GM23338 (cell line): ENCODE measurements at regions not wholly inside any gene's neighbourhood (a gene's known extent, or its start where the extent isn't known, plus 50 kb on each side); places are given as distances from the start of the nearest gene placed in this dataset.

Experiments
- EZH2 ChIP-seq: fragments of 200-600 bp; sonication (generic); IDR thresholded peaks from one replicate; pipeline ENCODE4 v1.8.0; 2017; ENCODE audit warnings: antibody characterized with exemption, mild to moderate bottlenecking, low read depth; ENCODE audit not compliant: unreplicated experiment
- EZH2phosphoT487 ChIP-seq: fragments of 200-600 bp; sonication (generic); IDR thresholded peaks from one replicate; pipeline ENCODE4 v1.8.1; 2018; ENCODE audit warnings: antibody characterized with exemption; ENCODE audit not compliant: unreplicated experiment
- JUNB ChIP-seq: IDR thresholded peaks from one replicate; pipeline ENCODE4 v1.6.1; 2016; ENCODE audit warnings: antibody characterized with exemption; ENCODE audit not compliant: unreplicated experiment
- NANOG ChIP-seq: IDR thresholded peaks from 2 replicates; pipeline ENCODE4 v1.6.1; 2016; ENCODE audit warnings: antibody characterized with exemption, borderline replicate concordance
- POLR2AphosphoS5 ChIP-seq: IDR thresholded peaks from 2 replicates; pipeline ENCODE4 v1.6.1; 2016; ENCODE audit warnings: antibody characterized with exemption, low read depth
- ZNF331 ChIP-seq: fragments of 250-450 bp; sonication (Bioruptor Pico); IDR thresholded peaks from 2 replicates; pipeline ENCODE4 v1.5.0; 2020; ENCODE audit warnings: low read depth, mild to moderate bottlenecking, moderate library complexity
- ZNF462 ChIP-seq: fragments of 250-450 bp; sonication (Bioruptor Pico); IDR thresholded peaks from 2 replicates; pipeline ENCODE4 v1.5.0; 2020; ENCODE audit warnings: mild to moderate bottlenecking, moderate library complexity
- TF ChIP-seq, protein P1 (sequence below): IDR thresholded peaks from one replicate; pipeline ENCODE4 v1.6.1; 2018; ENCODE audit warnings: antibody characterized with exemption; ENCODE audit not compliant: unreplicated experiment
- TF ChIP-seq, protein P2 (sequence below): IDR thresholded peaks from 2 replicates; pipeline ENCODE4 v1.6.1; 2016; ENCODE audit warnings: antibody characterized with exemption

- no peak for TF ChIP-seq ZNF462 (CRISPR knock-in tag)
- no peak for TF ChIP-seq NANOG
- no peak for TF ChIP-seq POLR2AphosphoS5
- no peak for TF ChIP-seq ZNF331 (CRISPR knock-in tag)
- TF ChIP-seq EZH2phosphoT487 = no peak
- TF ChIP-seq, protein P1, sequence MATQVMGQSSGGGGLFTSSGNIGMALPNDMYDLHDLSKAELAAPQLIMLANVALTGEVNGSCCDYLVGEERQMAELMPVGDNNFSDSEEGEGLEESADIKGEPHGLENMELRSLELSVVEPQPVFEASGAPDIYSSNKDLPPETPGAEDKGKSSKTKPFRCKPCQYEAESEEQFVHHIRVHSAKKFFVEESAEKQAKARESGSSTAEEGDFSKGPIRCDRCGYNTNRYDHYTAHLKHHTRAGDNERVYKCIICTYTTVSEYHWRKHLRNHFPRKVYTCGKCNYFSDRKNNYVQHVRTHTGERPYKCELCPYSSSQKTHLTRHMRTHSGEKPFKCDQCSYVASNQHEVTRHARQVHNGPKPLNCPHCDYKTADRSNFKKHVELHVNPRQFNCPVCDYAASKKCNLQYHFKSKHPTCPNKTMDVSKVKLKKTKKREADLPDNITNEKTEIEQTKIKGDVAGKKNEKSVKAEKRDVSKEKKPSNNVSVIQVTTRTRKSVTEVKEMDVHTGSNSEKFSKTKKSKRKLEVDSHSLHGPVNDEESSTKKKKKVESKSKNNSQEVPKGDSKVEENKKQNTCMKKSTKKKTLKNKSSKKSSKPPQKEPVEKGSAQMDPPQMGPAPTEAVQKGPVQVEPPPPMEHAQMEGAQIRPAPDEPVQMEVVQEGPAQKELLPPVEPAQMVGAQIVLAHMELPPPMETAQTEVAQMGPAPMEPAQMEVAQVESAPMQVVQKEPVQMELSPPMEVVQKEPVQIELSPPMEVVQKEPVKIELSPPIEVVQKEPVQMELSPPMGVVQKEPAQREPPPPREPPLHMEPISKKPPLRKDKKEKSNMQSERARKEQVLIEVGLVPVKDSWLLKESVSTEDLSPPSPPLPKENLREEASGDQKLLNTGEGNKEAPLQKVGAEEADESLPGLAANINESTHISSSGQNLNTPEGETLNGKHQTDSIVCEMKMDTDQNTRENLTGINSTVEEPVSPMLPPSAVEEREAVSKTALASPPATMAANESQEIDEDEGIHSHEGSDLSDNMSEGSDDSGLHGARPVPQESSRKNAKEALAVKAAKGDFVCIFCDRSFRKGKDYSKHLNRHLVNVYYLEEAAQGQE = no peak
- TF ChIP-seq, protein P2, sequence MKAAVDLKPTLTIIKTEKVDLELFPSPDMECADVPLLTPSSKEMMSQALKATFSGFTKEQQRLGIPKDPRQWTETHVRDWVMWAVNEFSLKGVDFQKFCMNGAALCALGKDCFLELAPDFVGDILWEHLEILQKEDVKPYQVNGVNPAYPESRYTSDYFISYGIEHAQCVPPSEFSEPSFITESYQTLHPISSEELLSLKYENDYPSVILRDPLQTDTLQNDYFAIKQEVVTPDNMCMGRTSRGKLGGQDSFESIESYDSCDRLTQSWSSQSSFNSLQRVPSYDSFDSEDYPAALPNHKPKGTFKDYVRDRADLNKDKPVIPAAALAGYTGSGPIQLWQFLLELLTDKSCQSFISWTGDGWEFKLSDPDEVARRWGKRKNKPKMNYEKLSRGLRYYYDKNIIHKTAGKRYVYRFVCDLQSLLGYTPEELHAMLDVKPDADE = no peak
- no peak for TF ChIP-seq JUNB
- no peak for TF ChIP-seq EZH2
Observed at GRCh38 chr14:37970696-37971095, 237.0 kb upstream of the SSTR1 start (continued).
